Ishikawa (cell line): ENCODE measurements at regions not wholly inside any gene's neighbourhood (a gene's known extent, or its start where the extent isn't known, plus 50 kb on each side); places are given as distances from the start of the nearest gene placed in this dataset.

Experiments used
- CEBPB ChIP-seq: IDR thresholded peaks from 2 replicates; pipeline ENCODE4 v1.6.1; 2012
- EGR1 ChIP-seq: IDR thresholded peaks from 2 replicates; pipeline ENCODE4 v1.6.1; 2012
- FOXM1 ChIP-seq: IDR thresholded peaks from 2 replicates; pipeline ENCODE4 v1.6.1; 2012; ENCODE audit warnings: low read depth, borderline replicate concordance
- NFIC ChIP-seq: IDR thresholded peaks from 2 replicates; pipeline ENCODE4 v1.6.1; 2012
- RAD21 ChIP-seq: IDR thresholded peaks from 2 replicates; pipeline ENCODE4 v1.6.1; 2012; ENCODE audit warnings: low read depth
- REST ChIP-seq: IDR thresholded peaks from 2 replicates; pipeline ENCODE4 v1.6.1; 2012; ENCODE audit warnings: low read depth, mild to moderate bottlenecking
- TAF1 ChIP-seq: IDR thresholded peaks from 2 replicates; pipeline ENCODE4 v1.6.1; 2012; ENCODE audit warnings: low read depth, mild to moderate bottlenecking
- TCF12 ChIP-seq: IDR thresholded peaks from 2 replicates; pipeline ENCODE4 v1.6.1; 2012; ENCODE audit warnings: low read depth
- TEAD4 ChIP-seq: IDR thresholded peaks from 2 replicates; pipeline ENCODE4 v1.6.1; 2012
- USF1 ChIP-seq: IDR thresholded peaks from 2 replicates; pipeline ENCODE4 v1.6.1; 2012
- YY1 ChIP-seq: IDR thresholded peaks from 2 replicates; pipeline ENCODE4 v1.6.1; 2012; ENCODE audit warnings: low read depth

- TF ChIP-seq RAD21 (no peak), USF1 (no peak), TEAD4 (no peak), FOXM1 (no peak), YY1 (no peak), NFIC (no peak), TCF12 (no peak), REST (no peak), EGR1 (no peak), TAF1 (no peak), CEBPB (no peak)
Measured at GRCh38 chr6:14326774-14327173, 209.2 kb downstream of the CD83 start.
